Parathyroid adenoma (tissue), 2 donors: ENCODE measurements at regions not wholly inside any gene's neighbourhood (a gene's known extent, or its start where the extent isn't known, plus 50 kb on each side); places are given as distances from the start of the nearest gene placed in this dataset.

Experiments
- H2AFZ ChIP-seq: fragments of 300-600 bp; sonication (generic); one replicate; pipeline ENCODE4 v1.7.0; 2017; ENCODE audit warnings: antibody characterized with exemption, mild to moderate bottlenecking
- H3K27ac ChIP-seq: fragments of 300-600 bp; sonication (generic); one replicate; pipeline ENCODE4 v1.7.0; 2017
- H3K27me3 ChIP-seq: fragments of 300-600 bp; sonication (generic); one replicate; pipeline ENCODE4 v1.7.0; 2017; ENCODE audit warnings: low read length; ENCODE audit not compliant: control insufficient read depth, insufficient read depth
- H3K36me3 ChIP-seq: fragments of 300-600 bp; sonication (generic); one replicate; pipeline ENCODE4 v1.7.0; 2017; ENCODE audit warnings: low read length; ENCODE audit not compliant: control insufficient read depth, insufficient read depth
- H3K4me1 ChIP-seq: fragments of 300-600 bp; sonication (generic); one replicate; pipeline ENCODE4 v1.7.0; 2017; ENCODE audit warnings: control low read depth
- H3K4me2 ChIP-seq: fragments of 300-600 bp; sonication (generic); one replicate; pipeline ENCODE4 v1.7.0; 2017; ENCODE audit warnings: low read length
- H3K4me3 ChIP-seq: fragments of 300-600 bp; sonication (generic); one replicate; pipeline ENCODE4 v1.7.0; 2017; ENCODE audit warnings: low read depth, low read length
- H3K79me2 ChIP-seq: fragments of 300-600 bp; sonication (generic); one replicate; pipeline ENCODE4 v1.7.0; 2017; ENCODE audit warnings: control low read depth
- H3K9ac ChIP-seq: fragments of 300-600 bp; sonication (generic); one replicate; pipeline ENCODE4 v1.7.0; 2017; ENCODE audit warnings: mild to moderate bottlenecking
- H3K9me3 ChIP-seq: fragments of 300-600 bp; sonication (generic); one replicate; pipeline ENCODE4 v1.7.0; 2017; ENCODE audit warnings: low read length; ENCODE audit not compliant: control insufficient read depth
- CTCF ChIP-seq: fragments of 300-600 bp; sonication (generic); IDR thresholded peaks from one replicate; pipeline ENCODE4 v1.7.0; 2017; ENCODE audit warnings: antibody characterized with exemption, mild to moderate bottlenecking
- donor health status: primary hyperparathyroidism.

GRCh38 chr5:118165619-118166018, 822.7 kb downstream of the DTWD2 start:
- no peak overlapping the region for H2AFZ ChIP-seq

DNA sequence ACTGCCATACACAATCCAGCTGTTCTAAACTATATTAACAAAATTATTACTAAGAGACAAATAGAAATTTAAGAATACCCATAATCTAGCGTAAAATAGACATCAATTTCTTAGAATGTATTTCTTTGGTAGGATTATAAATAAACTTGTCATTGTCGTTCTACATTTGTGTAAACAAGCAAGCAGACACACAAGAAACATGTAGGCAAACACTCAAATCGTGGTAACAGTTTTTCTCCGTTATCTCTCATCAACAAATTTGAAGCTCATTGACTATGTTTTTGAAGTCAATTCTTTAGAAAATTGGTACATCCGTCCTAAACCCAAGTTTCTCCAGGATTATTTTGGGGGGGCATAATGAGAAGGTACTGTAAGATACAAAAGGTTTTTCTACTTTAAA, 832.2 kb downstream of the DTWD2 start:
- Histone ChIP-seq H3K36me3 (no peaks in the 10 kb centered on the region), H3K4me3 (no peak overlapping the region), H3K9me3 (no peaks in the 10 kb centered on the region), H3K79me2 (no peaks in the 10 kb centered on the region), H3K27ac (no peak overlapping the region), H3K4me1 (no peaks in the 10 kb centered on the region), H3K9ac (no peak overlapping the region), H3K4me2 (no peak overlapping the region), H2AFZ (no peak overlapping the region), H3K27me3 (no peaks in the 10 kb centered on the region)
- no peak for TF ChIP-seq CTCF

More at GRCh38 chr5:118165619-118166018, 822.7 kb downstream of the DTWD2 start:
- H3K4me3 ChIP-seq, result no peak overlapping the region
- H3K27me3 ChIP-seq, result no peaks in the 10 kb centered on the region
- H3K4me2 ChIP-seq, result no peak overlapping the region
- no peaks in the 10 kb centered on the region for H3K79me2 ChIP-seq
- TF ChIP-seq CTCF, result no peak
- H3K36me3 ChIP-seq, result no peaks in the 10 kb centered on the region
- no peak overlapping the region for H3K27ac ChIP-seq
- no peak overlapping the region for H3K9ac ChIP-seq
- H3K9me3 ChIP-seq, result no peaks in the 10 kb centered on the region
- H3K4me1 ChIP-seq, result no peaks in the 10 kb centered on the region

DNA sequence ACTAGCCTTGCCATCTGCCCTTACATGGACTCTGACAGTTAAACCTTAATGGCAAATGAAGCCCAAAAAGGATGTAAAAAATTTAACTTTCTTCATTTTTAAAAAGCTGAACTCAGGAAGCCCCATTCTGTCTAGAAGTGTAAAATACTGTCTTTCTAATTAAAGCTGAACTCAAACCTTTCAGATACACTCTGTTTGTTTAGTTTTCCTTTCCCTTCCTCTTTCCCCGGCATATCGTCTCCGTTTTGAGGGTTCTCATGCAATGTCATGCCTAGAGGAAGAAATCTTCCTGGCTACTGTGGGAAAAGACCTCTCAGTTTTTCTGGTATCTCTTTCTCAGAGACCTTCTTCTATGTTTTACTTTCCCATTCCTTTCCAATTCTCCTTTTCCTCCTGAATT, 841.5 kb downstream of the DTWD2 start:
- Histone ChIP-seq H3K9ac (no peak overlapping the region), H3K79me2 (no peaks in the 10 kb centered on the region), H3K9me3 (no peaks in the 10 kb centered on the region), H3K27ac (no peak overlapping the region), H3K4me1 (no peaks in the 10 kb centered on the region), H3K27me3 (no peaks in the 10 kb centered on the region), H3K4me3 (no peak overlapping the region), H3K36me3 (no peaks in the 10 kb centered on the region), H2AFZ (no peak overlapping the region), H3K4me2 (no peak overlapping the region)
- TF ChIP-seq CTCF, result no peak

DNA sequence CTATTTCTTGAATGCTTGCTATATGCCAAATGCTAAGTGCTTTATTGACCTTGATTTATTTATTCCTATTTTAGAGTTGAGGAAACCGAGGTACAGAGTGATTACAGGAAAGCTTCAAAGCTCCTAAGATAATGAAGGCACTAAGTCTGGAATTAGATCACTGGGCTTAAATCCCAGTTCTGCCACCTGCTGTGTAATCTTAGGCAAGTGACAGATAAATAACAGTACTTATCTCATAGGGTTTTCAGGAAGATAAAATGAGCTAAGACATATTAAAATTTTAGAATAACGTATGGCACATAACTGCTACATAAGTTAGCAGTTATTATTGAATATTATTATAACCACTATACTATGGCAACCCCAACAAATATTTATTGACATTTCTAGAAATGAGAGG, 843.8 kb downstream of the DTWD2 start:
- Histone ChIP-seq H3K9me3 (no peaks in the 10 kb centered on the region), H3K36me3 (no peaks in the 10 kb centered on the region), H3K4me2 (no peak overlapping the region), H3K27ac (no peak overlapping the region), H3K4me3 (no peak overlapping the region), H3K79me2 (no peaks in the 10 kb centered on the region), H3K27me3 (no peaks in the 10 kb centered on the region), H3K9ac (no peak overlapping the region), H2AFZ (no peak overlapping the region), H3K4me1 (no peaks in the 10 kb centered on the region)
- no peak for TF ChIP-seq CTCF

GRCh38 chr5:118139361-118139760, 849.0 kb downstream of the DTWD2 start:
- Histone ChIP-seq H3K4me3 (no peak overlapping the region), H3K79me2 (no peaks in the 10 kb centered on the region), H3K4me2 (no peak overlapping the region), H3K36me3 (no peaks in the 10 kb centered on the region), H3K27me3 (no peaks in the 10 kb centered on the region), H3K9ac (no peak overlapping the region), H2AFZ (no peak overlapping the region), H3K4me1 (no peaks in the 10 kb centered on the region), H3K9me3 (no peaks in the 10 kb centered on the region), H3K27ac (no peak overlapping the region)
- TF ChIP-seq CTCF, result no peak
